Kidney epithelial cell (primary cell): ENCODE measurements at regions not wholly inside any gene's neighbourhood (a gene's known extent, or its start where the extent isn't known, plus 50 kb on each side); places are given as distances from the start of the nearest gene placed in this dataset.
"Not testable (repeated sequence)": the region's sequence is repeated elsewhere in the genome, so short reads cannot be mapped to it uniquely, and the experiment has no call there.

Source experiments
- DNase-seq: peaks from one replicate; pipeline ENCODE4 v3.0.0-alpha.2; 2010; ENCODE audit warnings: low read depth
- H3K27me3 ChIP-seq: 2 replicates; pipeline ENCODE4 v1.6.0; 2011; ENCODE audit warnings: low read length; ENCODE audit not compliant: control insufficient read depth, insufficient read depth
- H3K36me3 ChIP-seq: 2 replicates; pipeline ENCODE4 v1.5.1; 2011; ENCODE audit warnings: low read length; ENCODE audit not compliant: control insufficient read depth, insufficient read depth
- H3K4me3 ChIP-seq: 2 replicates; pipeline ENCODE4 v1.5.1; 2011; ENCODE audit warnings: low read depth, mild to moderate bottlenecking, control low read depth, low read length
- CTCF ChIP-seq: IDR thresholded peaks from 2 replicates; pipeline ENCODE4 v1.5.1; 2011; ENCODE audit warnings: mild to moderate bottlenecking, moderate library complexity, low read length, control low read depth, inconsistent platforms; ENCODE audit not compliant: insufficient read depth, poor library complexity, severe bottlenecking

DNA sequence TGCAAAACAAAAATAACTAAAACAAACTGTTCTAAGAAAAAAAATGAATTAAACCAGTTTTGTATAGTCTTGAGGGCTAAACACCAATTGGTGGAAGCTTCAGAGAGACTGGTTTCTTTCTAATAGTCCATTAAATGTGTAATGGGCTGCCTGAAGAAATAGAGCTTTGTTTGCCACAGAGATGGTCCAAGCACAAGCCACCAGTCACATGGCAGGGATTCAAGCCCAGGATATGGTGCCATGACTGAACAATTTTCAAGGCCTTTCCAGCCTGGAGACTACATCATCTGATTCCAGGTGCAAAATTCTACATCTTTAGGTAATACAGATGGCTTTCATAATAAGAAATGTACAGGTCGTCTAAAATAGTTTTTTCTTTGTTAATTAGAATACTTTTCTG, 355.3 kb downstream of the NR2F1-AS1 start:
- Histone ChIP-seq H3K4me3 (no peak overlapping the region), H3K27me3 (no peaks in the 10 kb centered on the region), H3K36me3 (no peaks in the 10 kb centered on the region)
- no peak for TF ChIP-seq CTCF
- no peak for DNase-seq

DNA sequence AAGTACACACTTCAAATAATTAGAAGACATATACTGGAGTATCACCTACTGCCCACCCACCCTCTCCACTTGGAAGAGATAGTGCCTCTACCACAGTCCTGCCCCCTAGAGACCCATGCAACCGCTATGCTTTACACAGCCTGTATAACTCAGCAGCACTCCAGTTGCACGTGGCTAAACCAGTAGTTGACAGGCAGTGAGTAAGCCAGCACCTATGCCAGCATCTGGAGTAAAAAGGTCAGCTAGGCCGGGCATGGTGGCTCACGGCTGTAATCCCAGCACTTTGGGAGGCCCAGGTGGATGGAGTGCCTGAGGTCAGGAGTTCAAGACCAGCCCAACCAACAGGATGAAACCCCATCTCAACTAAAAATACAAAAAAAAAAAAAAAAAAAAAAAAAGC, 356.4 kb downstream of the NR2F1-AS1 start:
- H3K4me3 ChIP-seq, result no peak overlapping the region
- H3K27me3 ChIP-seq, result no peaks in the 10 kb centered on the region
- TF ChIP-seq CTCF, result no peak
- H3K36me3 ChIP-seq, result no peaks in the 10 kb centered on the region
- DNase-seq, result no peak

DNA sequence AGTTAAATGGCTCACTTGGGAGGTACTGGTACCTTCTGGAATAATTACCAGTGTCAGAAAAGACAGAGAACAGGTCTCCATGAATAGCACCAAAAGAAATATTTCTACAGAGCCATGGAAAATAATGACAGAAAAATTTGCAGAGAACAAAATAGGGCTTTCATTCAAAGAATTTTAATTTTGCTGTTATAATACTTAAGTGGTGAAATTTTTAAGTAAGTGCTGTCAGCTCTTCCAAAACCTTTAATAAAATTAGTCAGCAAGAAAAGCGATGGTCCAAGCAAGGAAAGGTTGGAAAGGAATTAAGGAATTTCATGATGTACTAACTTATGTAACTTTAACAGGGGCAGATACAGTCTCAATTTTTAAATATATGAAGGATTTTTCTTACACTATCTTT, 359.2 kb downstream of the NR2F1-AS1 start:
- H3K4me3 ChIP-seq, result no peak overlapping the region
- no peak for DNase-seq
- TF ChIP-seq CTCF, result no peak
- H3K27me3 ChIP-seq, result no peaks in the 10 kb centered on the region
- H3K36me3 ChIP-seq, result no peaks in the 10 kb centered on the region

DNA sequence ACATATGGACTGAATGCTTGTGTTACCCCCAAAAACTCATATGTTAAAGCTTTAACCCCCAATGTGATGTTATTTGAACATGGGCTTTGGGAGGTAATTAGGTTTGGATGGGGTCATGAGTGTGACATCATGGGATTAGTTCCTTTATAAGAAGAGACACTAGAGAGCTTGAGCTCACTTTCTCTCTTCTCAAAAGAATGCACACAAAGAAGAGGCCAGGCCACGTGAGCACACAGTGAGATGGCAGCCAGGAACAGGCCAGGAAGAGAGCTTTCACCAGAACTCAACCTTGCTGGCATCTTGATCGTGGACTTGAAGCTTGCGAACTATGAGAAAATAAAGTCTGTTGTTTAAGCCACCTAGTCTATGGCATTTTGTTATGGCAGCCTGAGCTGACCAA, 360.6 kb downstream of the NR2F1-AS1 start:
- no peak for TF ChIP-seq CTCF
- Histone ChIP-seq H3K36me3 (no peaks in the 10 kb centered on the region), H3K27me3 (no peaks in the 10 kb centered on the region), H3K4me3 (no peak overlapping the region)
- no peak for DNase-seq

GRCh38 chr5:93219641-93220145, 361.3 kb downstream of the NR2F1-AS1 start:
- Histone ChIP-seq H3K4me3 (no peak overlapping the region), H3K36me3 (no peaks in the 10 kb centered on the region), H3K27me3 (no peaks in the 10 kb centered on the region)
- TF ChIP-seq CTCF, result no peak
- no peak for DNase-seq

GRCh38 chr5:93213111-93213794, 367.8 kb downstream of the NR2F1-AS1 start:
- not testable (repeated sequence) for DNase-seq

More at GRCh38 chr5:93213111-93213794, 367.8 kb downstream of the NR2F1-AS1 start:
- H3K4me3 ChIP-seq, H3K27me3 ChIP-seq, H3K36me3 ChIP-seq: not testable (repeated sequence)
